A549 (cell line): ENCODE measurements at regions not wholly inside any gene's neighbourhood (a gene's known extent, or its start where the extent isn't known, plus 50 kb on each side); places are given as distances from the start of the nearest gene placed in this dataset.

Source experiments
- ATAC-seq, 2 experiments: fragments of 200-7000 bp in 1 of 2; fragments of >200 bp in 1 of 2; cut with Nextera tagmentation in 1 of 2; cut with Tn5 transposase in 1 of 2; 3 replicates each; pipeline versions ENCODE4 v1.8.0 to v1.9.1; 2018 to 2020; ENCODE audit warnings: mild to moderate bottlenecking in 1 of 2, moderate library complexity in 1 of 2
- CTCF ChIA-PET: fragments of 300-600 bp; sonication (Branson Sonifier 250); formaldehyde crosslinking; extraction: SDS; loops from one replicate; lab custom pipeline; 2021; ENCODE audit warnings: antibody characterized with exemption, inconsistent platforms; lab: Yijun Ruan, JAX
- POLR2A ChIA-PET: fragments of 350-600 bp; formaldehyde crosslinking; extraction: SDS; loops from one replicate; lab custom pipeline; 2021; ENCODE audit warnings: antibody characterized with exemption, inconsistent platforms; lab: Yijun Ruan, JAX
- DNase-seq, 2 experiments: peaks; one replicate each; pipeline versions ENCODE4 v3.0.0 to v3.0.0-alpha.2; 2011 to 2016; ENCODE audit warnings: low read depth in 1 of 2, low spot score in 1 of 2
- FAIRE-seq: peaks from 2 replicates; lab custom pipeline; 2011; peaks lifted over from hg19 to GRCh38; lab: Jason Lieb, UNC
- H3K27ac ChIP-seq, 2 experiments: fragments of >200 bp; sonication (Bioruptor Twin); formaldehyde crosslinking; 3 replicates each; pipeline ENCODE4 v1.5.1; 2016 to 2017
- H3K4me1 ChIP-seq: fragments of >200 bp; sonication (Bioruptor Twin); formaldehyde crosslinking; 3 replicates; pipeline ENCODE4 v1.6.1; 2016
- H3K4me2 ChIP-seq: fragments of >200 bp; sonication (Bioruptor Twin); formaldehyde crosslinking; 3 replicates; pipeline ENCODE4 v1.6.1; 2016
- H3K4me3 ChIP-seq: fragments of >200 bp; sonication (Bioruptor Twin); formaldehyde crosslinking; 3 replicates; pipeline ENCODE4 v1.5.1; 2016
- H3K9me3 ChIP-seq: fragments of >200 bp; sonication (Bioruptor Twin); formaldehyde crosslinking; 3 replicates; pipeline ENCODE4 v1.6.1; 2016
- CBX8 ChIP-seq: fragments of 200-600 bp; sonication (generic); IDR thresholded peaks from 2 replicates; pipeline ENCODE4 v1.6.1; 2016
- CTCF ChIP-seq: fragments of >200 bp; sonication (Bioruptor Twin); formaldehyde crosslinking; IDR thresholded peaks from 3 replicates; pipeline ENCODE4 v1.5.1; 2016
- E2F6 ChIP-seq: IDR thresholded peaks from 2 replicates; pipeline ENCODE4 v1.6.1; 2012; ENCODE audit warnings: low read depth, borderline replicate concordance
- EP300 ChIP-seq, 2 experiments: fragments of >200 bp; sonication (Bioruptor Twin); formaldehyde crosslinking; IDR thresholded peaks; 2 replicates in 1 of 2; 3 replicates in 1 of 2; pipeline ENCODE4 v1.6.1; 2016 to 2017
- FOSB ChIP-seq: fragments of 250-450 bp; sonication (Bioruptor Pico); IDR thresholded peaks from 2 replicates; pipeline ENCODE4 v1.5.0; 2020; ENCODE audit warnings: mild to moderate bottlenecking, moderate library complexity
- FOSL2 ChIP-seq, 2 experiments: fragments of 450-650 bp in 1 of 2; fragments of >200 bp in 1 of 2; sonication (Bioruptor Twin) in 1 of 2; formaldehyde crosslinking; IDR thresholded peaks; 2 replicates each; pipeline versions ENCODE4 v1.5.0 to v1.6.1; 2016 to 2020; ENCODE audit warnings: mild to moderate bottlenecking in 1 of 2, moderate library complexity in 1 of 2
- HDAC2 ChIP-seq: fragments of 200-600 bp; sonication (generic); IDR thresholded peaks from 2 replicates; pipeline ENCODE4 v1.6.1; 2016
- HOXA7 ChIP-seq: fragments of 250-450 bp; sonication (Bioruptor Pico); IDR thresholded peaks from 2 replicates; pipeline ENCODE4 v1.5.0; 2020; ENCODE audit warnings: mild to moderate bottlenecking, moderate library complexity
- HOXB13 ChIP-seq: fragments of 250-450 bp; sonication (Bioruptor Pico); IDR thresholded peaks from 2 replicates; pipeline ENCODE4 v1.5.0; 2020; ENCODE audit warnings: low read depth, mild to moderate bottlenecking, moderate library complexity
- MYC ChIP-seq: IDR thresholded peaks from 2 replicates; pipeline ENCODE4 v1.6.1; 2012; ENCODE audit warnings: mild to moderate bottlenecking, inconsistent platforms, low read length, improper control_type of control experiment, borderline replicate concordance
- POLR2A ChIP-seq: IDR thresholded peaks from 2 replicates; pipeline ENCODE4 v1.6.1; 2012; ENCODE audit warnings: mild to moderate bottlenecking, low read length
- POLR2AphosphoS2 ChIP-seq: conservative IDR thresholded peaks from 2 replicates; pipeline ENCODE4 v1.6.1; 2012; ENCODE audit warnings: low read length, improper control_type of control experiment, inconsistent platforms
- RAD21 ChIP-seq, 2 experiments: fragments of >200 bp in 1 of 2; sonication (Bioruptor Twin) in 1 of 2; formaldehyde crosslinking in 1 of 2; IDR thresholded peaks in 1 of 2; conservative IDR thresholded peaks in 1 of 2; 2 replicates in 1 of 2; 3 replicates in 1 of 2; pipeline ENCODE4 v1.6.1; 2012 to 2018; ENCODE audit warnings: inconsistent platforms in 1 of 2
- RFX5 ChIP-seq: fragments of 450-650 bp; IDR thresholded peaks from 2 replicates; pipeline ENCODE4 v1.7.1; 2014; ENCODE audit warnings: antibody characterized with exemption, mild to moderate bottlenecking, moderate library complexity
- RNF2 ChIP-seq: fragments of 200-600 bp; sonication (generic); IDR thresholded peaks from 2 replicates; pipeline ENCODE4 v1.6.1; 2016; ENCODE audit warnings: low read depth, mild to moderate bottlenecking, antibody characterized with exemption, moderate library complexity, borderline replicate concordance
- SMC3 ChIP-seq: fragments of >200 bp; sonication (Bioruptor Twin); formaldehyde crosslinking; IDR thresholded peaks from 3 replicates; pipeline ENCODE4 v1.6.1; 2018; ENCODE audit warnings: inconsistent platforms
- SREBF2 ChIP-seq: fragments of 450-650 bp; IDR thresholded peaks from 2 replicates; pipeline ENCODE4 v1.6.1; 2014; ENCODE audit warnings: mild to moderate bottlenecking, moderate library complexity
- TP53 ChIP-seq: fragments of 250-450 bp; sonication (Bioruptor Pico); IDR thresholded peaks from 2 replicates; pipeline ENCODE4 v1.5.0; 2021; ENCODE audit warnings: mild to moderate bottlenecking, moderate library complexity
- ZNF302 ChIP-seq: fragments of 250-450 bp; sonication (Bioruptor Pico); IDR thresholded peaks from 2 replicates; pipeline ENCODE4 v1.9.0; 2021; ENCODE audit warnings: inconsistent platforms, mild to moderate bottlenecking, moderate library complexity
- ZSCAN20 ChIP-seq: fragments of 250-450 bp; sonication (Bioruptor Pico); IDR thresholded peaks from 2 replicates; pipeline ENCODE4 v1.8.0; 2022; ENCODE audit warnings: mild to moderate bottlenecking, moderate library complexity
- WGBS: methylation state at CpG from one replicate; pipeline ENCODE4 v1.1.6; 2017; ENCODE audit errors: missing lambda C conversion rate; 5-methylcytosine and 5-hydroxymethylcytosine counted together
- TF ChIP-seq, protein P1 (sequence below): IDR thresholded peaks from 2 replicates; pipeline ENCODE4 v1.6.1; 2012
- TF ChIP-seq, protein P2 (sequence below): IDR thresholded peaks from 2 replicates; pipeline ENCODE4 v1.6.1; 2012

- peaks cover 4% of the 10 kb centered on the region; the same call in 1 of the 3 replicates for H3K4me1 ChIP-seq
- no peaks in the 10 kb centered on the region for H3K9me3 ChIP-seq
- ChIA-PET POLR2A (no interaction called here), CTCF (interaction anchor here (0.7 to 1.1 kb wide), 2 partner anchors 42 to 299 kb away, joined by 3 read pairs; no protein-coding TSS in a partner anchor)
- FAIRE-seq (no peak), ATAC-seq (no peak), DNase-seq (no peak)
- no peak overlapping the region for H3K4me3 ChIP-seq
- no peak overlapping the region for H3K27ac ChIP-seq
- H3K4me2 ChIP-seq = no peak overlapping the region
- TF ChIP-seq SMC3 (no peak), RFX5 (no peak), EP300 (IDR thresholded peaks at IDR 0.05) (no peak), E2F6 (no peak), HOXA7 (no peak), RNF2 (no peak), HDAC2 (no peak), FOSL2 (IDR thresholded peaks at IDR 0.05) (no peak), FOSL2 (CRISPR knock-in tag; IDR thresholded peaks at IDR 0.05) (no peak), FOSB (CRISPR knock-in tag) (no peak), MYC (no peak), HOXB13 (no peak), CBX8 (no peak), CTCF (no peak), RAD21 (conservative IDR thresholded peaks at IDR 0.05 in 1 of 2, IDR thresholded peaks at IDR 0.05 in 1 of 2) (no peak), SREBF2 (no peak)
- TF ChIP-seq, protein P1, sequence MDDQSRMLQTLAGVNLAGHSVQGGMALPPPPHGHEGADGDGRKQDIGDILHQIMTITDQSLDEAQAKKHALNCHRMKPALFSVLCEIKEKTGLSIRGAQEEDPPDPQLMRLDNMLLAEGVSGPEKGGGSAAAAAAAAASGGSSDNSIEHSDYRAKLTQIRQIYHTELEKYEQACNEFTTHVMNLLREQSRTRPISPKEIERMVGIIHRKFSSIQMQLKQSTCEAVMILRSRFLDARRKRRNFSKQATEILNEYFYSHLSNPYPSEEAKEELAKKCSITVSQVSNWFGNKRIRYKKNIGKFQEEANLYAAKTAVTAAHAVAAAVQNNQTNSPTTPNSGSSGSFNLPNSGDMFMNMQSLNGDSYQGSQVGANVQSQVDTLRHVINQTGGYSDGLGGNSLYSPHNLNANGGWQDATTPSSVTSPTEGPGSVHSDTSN = no peak
- TF ChIP-seq, protein P2, sequence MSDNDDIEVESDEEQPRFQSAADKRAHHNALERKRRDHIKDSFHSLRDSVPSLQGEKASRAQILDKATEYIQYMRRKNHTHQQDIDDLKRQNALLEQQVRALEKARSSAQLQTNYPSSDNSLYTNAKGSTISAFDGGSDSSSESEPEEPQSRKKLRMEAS = no peak
Observed at GRCh38 chr14:101336183-101336582, 225.1 kb upstream of the DIO3 start.

- H3K4me3 ChIP-seq = no peak overlapping the region
- H3K27ac ChIP-seq = no peak overlapping the region
- H3K9me3 ChIP-seq = no peaks in the 10 kb centered on the region
- peaks cover 4% of the 10 kb centered on the region; the same call in 1 of the 3 replicates for H3K4me1 ChIP-seq
- DNase-seq (no peak), ATAC-seq (no peak), FAIRE-seq (no peak)
- ChIA-PET CTCF (no interaction called here), POLR2A (no interaction called here)
- H3K4me2 ChIP-seq = no peak overlapping the region
- TF ChIP-seq ZSCAN20 (no peak), ZNF302 (CRISPR knock-in tag) (no peak), POLR2A (no peak), POLR2AphosphoS2 (no peak), RFX5 (no peak), RAD21 (conservative IDR thresholded peaks at IDR 0.05 in 1 of 2, IDR thresholded peaks at IDR 0.05 in 1 of 2) (no peak), TP53 (CRISPR knock-in tag) (no peak), SREBF2 (no peak), HOXB13 (no peak)
- TF ChIP-seq, protein P1 = no peak
- TF ChIP-seq, protein P2 = no peak
- WGBS = 64% methylated on average over 7 of the region's 7 CpGs
Observed at GRCh38 chr14:101337053-101337452, 224.2 kb upstream of the DIO3 start.
